ENCODE measurements at regions not wholly inside any gene's neighbourhood (a gene's known extent, or its start where the extent isn't known, plus 50 kb on each side); places are given as distances from the start of the nearest gene placed in this dataset.

GRCh38 chr7:136353287-136353686, 376.1 kb upstream of the MTPN start:
- no peak for TF ChIP-seq CTCF (IDR thresholded peaks at IDR 0.05; ENCODE audit: low read length)
- TF ChIP-seq EZH2 (IDR thresholded peaks at IDR 0.05; ENCODE audit: borderline replicate concordance, low read length): no peak

All from OCI-LY1 (cell line).